ENCODE measurements at regions not wholly inside any gene's neighbourhood (a gene's known extent, or its start where the extent isn't known, plus 50 kb on each side); places are given as distances from the start of the nearest gene placed in this dataset.

DNA sequence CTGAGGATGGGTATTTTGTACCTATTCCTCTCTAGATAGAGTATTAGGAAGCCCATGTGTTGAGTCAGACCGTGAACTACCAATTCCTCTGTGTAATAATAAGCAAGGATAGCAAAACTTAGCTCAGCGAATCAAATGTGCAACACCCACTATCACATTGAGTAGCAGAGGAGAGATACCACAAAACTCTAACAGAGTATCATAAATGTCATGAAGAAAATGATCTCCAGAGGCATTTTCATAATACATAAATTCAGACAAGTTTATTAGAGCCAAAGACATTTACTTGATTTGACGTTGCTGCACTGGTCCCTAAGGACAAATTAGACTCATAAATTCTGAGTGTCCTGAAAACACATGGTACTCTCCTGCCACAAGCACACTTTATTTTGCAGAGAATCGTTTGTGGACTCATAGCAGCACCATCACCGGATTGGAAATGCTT is 245.2 kb downstream of the HAO1 start:
- Histone ChIP-seq H3K27ac (ENCODE audit: low read length) (no peak overlapping the region), H3K27me3 (replicated peaks; ENCODE audit: insufficient read depth, low read length) (no peaks in the 10 kb centered on the region)

DNA sequence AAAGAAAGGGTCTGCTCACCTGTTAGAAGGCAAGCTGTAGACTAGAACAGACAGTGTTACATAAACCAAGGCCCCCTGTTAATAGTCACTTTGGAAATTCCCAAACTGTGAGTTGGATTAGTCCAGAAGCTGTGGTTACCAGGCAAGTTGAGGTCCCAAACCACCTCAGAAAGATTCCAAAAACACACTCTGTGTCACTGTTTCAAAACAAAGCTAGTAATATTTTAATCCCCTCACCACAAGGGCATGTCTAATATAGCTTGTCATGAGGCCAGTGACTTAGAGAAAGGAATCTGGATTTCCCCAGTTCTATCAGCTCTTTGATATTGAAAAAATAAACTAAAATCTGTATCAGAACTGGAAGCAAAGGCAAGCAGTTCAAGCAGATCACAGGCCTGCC is 244.6 kb downstream of the HAO1 start:
- no peak overlapping the region for H3K4me2 ChIP-seq (ENCODE audit: low read depth, low read length)
- TF ChIP-seq, protein P1, sequence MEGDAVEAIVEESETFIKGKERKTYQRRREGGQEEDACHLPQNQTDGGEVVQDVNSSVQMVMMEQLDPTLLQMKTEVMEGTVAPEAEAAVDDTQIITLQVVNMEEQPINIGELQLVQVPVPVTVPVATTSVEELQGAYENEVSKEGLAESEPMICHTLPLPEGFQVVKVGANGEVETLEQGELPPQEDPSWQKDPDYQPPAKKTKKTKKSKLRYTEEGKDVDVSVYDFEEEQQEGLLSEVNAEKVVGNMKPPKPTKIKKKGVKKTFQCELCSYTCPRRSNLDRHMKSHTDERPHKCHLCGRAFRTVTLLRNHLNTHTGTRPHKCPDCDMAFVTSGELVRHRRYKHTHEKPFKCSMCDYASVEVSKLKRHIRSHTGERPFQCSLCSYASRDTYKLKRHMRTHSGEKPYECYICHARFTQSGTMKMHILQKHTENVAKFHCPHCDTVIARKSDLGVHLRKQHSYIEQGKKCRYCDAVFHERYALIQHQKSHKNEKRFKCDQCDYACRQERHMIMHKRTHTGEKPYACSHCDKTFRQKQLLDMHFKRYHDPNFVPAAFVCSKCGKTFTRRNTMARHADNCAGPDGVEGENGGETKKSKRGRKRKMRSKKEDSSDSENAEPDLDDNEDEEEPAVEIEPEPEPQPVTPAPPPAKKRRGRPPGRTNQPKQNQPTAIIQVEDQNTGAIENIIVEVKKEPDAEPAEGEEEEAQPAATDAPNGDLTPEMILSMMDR (IDR thresholded peaks at IDR 0.05; ENCODE audit: low read length): no peak
- no peak overlapping the region for H3K9ac ChIP-seq (ENCODE audit: low read length)
- no peaks in the 10 kb centered on the region for H3K9me3 ChIP-seq (replicated peaks; ENCODE audit: insufficient read depth, low read length)
- DNase-seq: no peak
- H3K27me3 ChIP-seq (replicated peaks; ENCODE audit: insufficient read depth, low read length): no peaks in the 10 kb centered on the region
- no peak overlapping the region for H3K27ac ChIP-seq (ENCODE audit: low read length)
- no peaks in the 10 kb centered on the region for H4K20me1 ChIP-seq (ENCODE audit: insufficient read depth, low read length)
- H2AFZ ChIP-seq (ENCODE audit: low read length): no peak overlapping the region
- H3F3A ChIP-seq (ENCODE audit: insufficient read depth, low read length): no peaks in the 10 kb centered on the region
- H3K79me2 ChIP-seq (ENCODE audit: low read length): no peaks in the 10 kb centered on the region
- H3K4me3 ChIP-seq (ENCODE audit: low read length): no peak overlapping the region
- no peaks in the 10 kb centered on the region for H3K9me2 ChIP-seq (replicated peaks; ENCODE audit: insufficient read depth, low read length)
- H3K36me3 ChIP-seq (replicated peaks; ENCODE audit: insufficient read depth, low read length): no peaks in the 10 kb centered on the region
- no peaks in the 10 kb centered on the region for H3K4me1 ChIP-seq (ENCODE audit: low read length)

More for the DNA sequence above, 245.2 kb downstream of the HAO1 start:
- H3K36me3 ChIP-seq (replicated peaks; ENCODE audit: insufficient read depth, low read length): no peaks in the 10 kb centered on the region
- no peaks in the 10 kb centered on the region for H3K9me3 ChIP-seq (replicated peaks; ENCODE audit: insufficient read depth, low read length)
- no peak overlapping the region for H3K4me3 ChIP-seq (ENCODE audit: low read length)
- H3K4me1 ChIP-seq (ENCODE audit: low read length): no peaks in the 10 kb centered on the region
- no peaks in the 10 kb centered on the region for H4K20me1 ChIP-seq (ENCODE audit: insufficient read depth, low read length)
- no peaks in the 10 kb centered on the region for H3K79me2 ChIP-seq (ENCODE audit: low read length)
- no peaks in the 10 kb centered on the region for H3K9me2 ChIP-seq (replicated peaks; ENCODE audit: insufficient read depth, low read length)
- no peak overlapping the region for H3K4me2 ChIP-seq (ENCODE audit: low read depth, low read length)
- H3F3A ChIP-seq (ENCODE audit: insufficient read depth, low read length): no peaks in the 10 kb centered on the region
- no peak for DNase-seq
- no peak overlapping the region for H2AFZ ChIP-seq (ENCODE audit: low read length)
- H3K9ac ChIP-seq (ENCODE audit: low read length): no peak overlapping the region
- TF ChIP-seq, protein P1 (IDR thresholded peaks at IDR 0.05; ENCODE audit: low read length): no peak
- no peak for TF ChIP-seq EZH2phosphoT487 (IDR thresholded peaks at IDR 0.05; ENCODE audit: low read length)
- TF ChIP-seq EZH2 (optimal IDR thresholded peaks at IDR 0.05; ENCODE audit: low read depth, low read length): no peak

- TF ChIP-seq, protein P1 (IDR thresholded peaks at IDR 0.05; ENCODE audit: low read length): no peak
- no peaks in the 10 kb centered on the region for H3K27me3 ChIP-seq (replicated peaks; ENCODE audit: insufficient read depth, low read length)
Measured at GRCh38 chr20:7696311-7696710, 243.9 kb downstream of the HAO1 start.

GRCh38 chr20:7702141-7702540 is 238.1 kb downstream of the HAO1 start:
- H3K27me3 ChIP-seq (replicated peaks; ENCODE audit: insufficient read depth, low read length): no peaks in the 10 kb centered on the region
- TF ChIP-seq EZH2phosphoT487 (IDR thresholded peaks at IDR 0.05; ENCODE audit: low read length): no peak
- TF ChIP-seq EZH2 (optimal IDR thresholded peaks at IDR 0.05; ENCODE audit: low read depth, low read length): no peak
- TF ChIP-seq, protein P1 (IDR thresholded peaks at IDR 0.05; ENCODE audit: low read length): no peak
- H3K27ac ChIP-seq (ENCODE audit: low read length): no peak overlapping the region
- no peaks in the 10 kb centered on the region for H3K36me3 ChIP-seq (replicated peaks; ENCODE audit: insufficient read depth, low read length)
- no peaks in the 10 kb centered on the region for H3K9me2 ChIP-seq (replicated peaks; ENCODE audit: insufficient read depth, low read length)
- H2AFZ ChIP-seq (ENCODE audit: low read length): no peak overlapping the region
- H3K4me2 ChIP-seq (ENCODE audit: low read depth, low read length): no peak overlapping the region
- no peak for DNase-seq
- H3F3A ChIP-seq (ENCODE audit: insufficient read depth, low read length): no peaks in the 10 kb centered on the region
- no peak overlapping the region for H3K9ac ChIP-seq (ENCODE audit: low read length)
- H3K79me2 ChIP-seq (ENCODE audit: low read length): no peaks in the 10 kb centered on the region
- no peaks in the 10 kb centered on the region for H4K20me1 ChIP-seq (ENCODE audit: insufficient read depth, low read length)
- H3K9me3 ChIP-seq (replicated peaks; ENCODE audit: insufficient read depth, low read length): no peaks in the 10 kb centered on the region
- no peak overlapping the region for H3K4me3 ChIP-seq (ENCODE audit: low read length)
- no peaks in the 10 kb centered on the region for H3K4me1 ChIP-seq (ENCODE audit: low read length)

More at GRCh38 chr20:7696311-7696710, 243.9 kb downstream of the HAO1 start:
- Histone ChIP-seq H3K27ac (ENCODE audit: low read length) (no peak overlapping the region), H3F3A (ENCODE audit: insufficient read depth, low read length) (no peaks in the 10 kb centered on the region), H3K36me3 (replicated peaks; ENCODE audit: insufficient read depth, low read length) (no peaks in the 10 kb centered on the region), H2AFZ (ENCODE audit: low read length) (no peak overlapping the region), H3K9me2 (replicated peaks; ENCODE audit: insufficient read depth, low read length) (no peaks in the 10 kb centered on the region), H4K20me1 (ENCODE audit: insufficient read depth, low read length) (no peaks in the 10 kb centered on the region), H3K9ac (ENCODE audit: low read length) (no peak overlapping the region), H3K4me3 (ENCODE audit: low read length) (no peak overlapping the region), H3K4me1 (ENCODE audit: low read length) (no peaks in the 10 kb centered on the region), H3K79me2 (ENCODE audit: low read length) (no peaks in the 10 kb centered on the region), H3K4me2 (ENCODE audit: low read depth, low read length) (no peak overlapping the region), H3K9me3 (replicated peaks; ENCODE audit: insufficient read depth, low read length) (no peaks in the 10 kb centered on the region)
- no peak for DNase-seq
